ENCODE measurements at regions not wholly inside any gene's neighbourhood (a gene's known extent, or its start where the extent isn't known, plus 50 kb on each side); places are given as distances from the start of the nearest gene placed in this dataset.

- TF ChIP-seq CTCF (IDR thresholded peaks at IDR 0.05; ENCODE audit: borderline replicate concordance, extremely low read depth, low read length, poor library complexity, severe bottlenecking) (no peak), EZH2 (IDR thresholded peaks at IDR 0.05; ENCODE audit: borderline replicate concordance, low read depth, low read length, severe bottlenecking) (no peak)
These were observed 262.8 kb downstream of the PTH2R start for GRCh38 chr2:208669394-208669793.

Data from DND-41 (cell line).